Inflammatory macrophage treated with lipopolysaccharide for 1 hour (primary cell): ENCODE measurements at regions not wholly inside any gene's neighbourhood (a gene's known extent, or its start where the extent isn't known, plus 50 kb on each side); places are given as distances from the start of the nearest gene placed in this dataset.
A peak's percentile ranks its signal among the peaks of the same experiment; 100 is the strongest.

Source experiments
- DNase-seq, 2 donors: peaks; one replicate each; pipeline ENCODE4 v3.0.0-alpha.2; 2020 to 2022

GRCh38 chr5:54851449-54851848 is 133.9 kb downstream of the ESM1 start:
- no peak for DNase-seq

- DNase-seq, result no peak
Observed at GRCh38 chr5:54848581-54848980, 136.8 kb downstream of the ESM1 start.

- no peak for DNase-seq
Observed at GRCh38 chr5:54845567-54845941, 139.8 kb downstream of the ESM1 start.

DNA sequence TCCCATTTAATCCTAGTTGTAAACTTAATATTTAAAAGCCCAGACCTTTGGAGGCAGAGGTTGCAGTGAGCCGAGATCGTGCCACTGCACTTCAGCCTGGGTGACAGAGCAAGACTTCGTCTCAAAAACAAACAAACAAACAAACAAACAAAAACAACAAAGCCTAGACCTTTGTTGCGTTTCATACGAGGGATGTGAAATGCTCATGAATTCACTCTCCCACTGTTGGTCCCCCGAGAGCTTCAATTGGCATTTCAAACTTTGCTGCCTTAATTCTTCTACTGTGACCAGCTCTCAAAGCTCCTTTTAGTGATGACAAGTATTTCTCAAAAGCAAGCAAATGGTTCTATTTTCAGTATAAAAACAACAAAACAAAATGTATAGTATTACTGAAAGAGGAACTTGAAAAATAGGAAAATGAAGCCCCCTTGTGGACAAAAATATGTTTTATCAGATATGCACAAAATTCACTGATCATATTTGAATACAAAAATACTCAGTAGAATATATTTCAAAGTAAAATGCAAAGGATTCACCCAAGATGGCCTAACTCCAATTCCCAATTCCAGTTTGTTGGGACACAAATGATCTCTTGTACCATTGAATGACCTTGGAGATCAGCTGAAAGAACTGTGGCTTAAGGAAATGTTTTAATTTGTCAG is 140.4 kb downstream of the ESM1 start:
- DNase-seq, result peak; percentile 49 to 92

GRCh38 chr5:54844266-54844665 is 141.1 kb downstream of the ESM1 start:
- DNase-seq, result no peak

DNA sequence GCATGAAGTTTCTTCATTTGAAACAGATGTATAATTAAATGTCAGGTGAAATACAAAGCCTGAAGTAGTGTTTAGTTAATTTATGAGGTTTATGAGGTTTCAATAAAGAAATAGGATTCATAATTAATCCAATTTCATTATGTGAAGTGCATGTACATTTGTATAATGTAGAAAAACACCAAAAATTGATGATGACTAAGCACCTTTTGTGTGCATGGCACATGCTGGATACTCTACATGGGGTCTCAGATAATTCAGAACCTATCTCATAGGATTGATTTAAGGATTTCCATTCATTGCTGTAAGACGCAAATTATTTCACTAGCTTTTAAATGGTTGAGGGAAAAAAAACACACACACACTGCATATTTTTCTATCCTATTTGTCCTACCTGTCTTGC is 143.9 kb downstream of the ESM1 start:
- DNase-seq, result no peak

- no peak for DNase-seq
Observed at GRCh38 chr5:54838843-54839242, 146.6 kb downstream of the ESM1 start.

- no peak for DNase-seq
Observed at GRCh38 chr5:54837981-54838380, 147.4 kb downstream of the ESM1 start.

DNA sequence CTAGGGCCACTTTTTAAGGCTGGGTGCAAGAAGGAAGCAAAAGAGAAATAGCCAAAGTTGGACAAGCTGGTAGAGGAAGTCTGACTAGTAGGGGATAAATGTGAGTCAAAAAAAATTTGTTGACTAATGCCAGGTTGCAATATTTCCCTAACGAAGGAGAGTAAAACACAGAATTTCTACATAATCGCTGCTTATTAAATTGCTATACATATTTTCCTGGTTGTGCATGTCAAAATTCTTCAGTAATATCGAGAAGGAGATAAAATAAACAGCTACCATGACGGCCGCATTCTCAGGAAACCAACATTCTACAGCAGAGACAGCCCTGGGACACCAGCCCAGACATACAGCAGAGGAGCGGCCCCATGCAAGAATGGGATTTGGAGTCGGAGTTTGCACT is 148.3 kb downstream of the ESM1 start:
- DNase-seq, result peak; percentile 93 to 96

GRCh38 chr5:54835647-54836046 is 149.7 kb downstream of the ESM1 start:
- no peak for DNase-seq

DNA sequence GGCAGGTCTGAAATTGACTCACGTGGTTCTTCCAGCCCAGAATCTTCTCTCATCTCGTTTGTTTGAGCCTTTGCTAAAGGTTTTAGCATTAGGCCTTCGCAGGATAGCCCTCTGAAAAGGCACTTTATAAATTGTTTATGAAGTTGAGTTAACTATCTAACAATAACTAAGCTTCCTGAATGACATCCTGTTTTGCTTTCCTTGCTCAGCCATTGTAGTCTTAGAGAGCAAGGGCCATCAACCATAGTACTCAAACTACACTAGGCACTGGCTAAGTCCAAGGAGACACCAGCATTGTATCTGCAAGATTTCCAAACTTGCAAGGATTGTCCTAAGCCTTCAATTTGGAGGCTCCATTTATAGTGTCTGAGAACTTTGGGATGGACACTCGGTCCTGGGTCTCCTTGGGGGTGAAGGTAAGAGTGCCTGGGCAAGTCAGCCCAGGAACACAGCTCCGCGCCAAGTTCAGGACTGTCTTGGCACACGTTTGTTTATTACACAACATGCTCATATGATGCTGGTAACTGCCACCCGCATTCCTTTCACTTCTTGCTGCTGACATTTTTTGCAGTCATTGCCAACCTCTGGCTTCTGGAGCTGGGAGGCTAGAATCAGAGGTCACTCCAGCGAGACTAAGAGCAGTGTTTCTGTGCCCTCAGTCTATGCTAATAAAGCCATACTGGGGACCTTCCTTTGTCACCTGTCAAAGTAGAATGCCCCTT is 151.1 kb downstream of the ESM1 start:
- DNase-seq, result peak in 1 of 2 donors; percentile 40

DNA sequence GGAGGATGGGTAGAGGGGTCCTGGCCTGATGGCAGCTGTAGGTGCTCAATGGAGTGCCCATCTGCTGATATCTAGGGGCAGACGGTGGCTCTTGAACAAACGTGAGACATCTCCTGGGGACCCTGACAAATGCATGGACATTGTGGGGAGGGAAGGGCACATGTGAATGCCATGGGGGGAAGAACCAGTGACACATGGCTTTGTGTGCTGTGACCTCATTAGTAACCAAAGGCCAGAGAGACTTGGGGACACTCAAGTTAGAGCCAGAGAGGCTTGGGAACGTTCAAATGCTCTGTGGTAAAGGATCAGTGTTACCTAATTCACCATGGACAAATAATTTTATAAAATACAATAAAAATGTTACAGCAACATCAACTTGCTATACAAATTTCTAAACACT is 151.8 kb downstream of the ESM1 start:
- DNase-seq, result no peak

DNA sequence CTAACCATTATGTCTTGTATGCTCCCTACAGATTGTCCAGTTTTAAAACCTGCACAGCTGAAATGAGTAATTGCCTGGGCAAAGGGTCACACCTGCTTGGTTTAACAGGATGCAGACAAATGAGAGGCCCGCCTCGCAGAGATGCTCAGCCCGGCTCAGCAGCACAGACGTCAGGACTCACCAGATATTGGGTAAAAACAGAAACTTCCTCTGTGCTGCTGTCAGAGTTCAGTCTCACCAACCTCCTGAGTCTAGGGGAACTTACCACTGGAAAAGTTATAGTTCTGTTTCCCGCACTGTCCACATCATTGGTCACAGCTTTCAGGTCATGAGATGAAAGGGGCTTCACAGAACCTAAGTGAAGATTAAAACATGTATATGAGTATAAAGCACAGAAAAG is 152.5 kb downstream of the ESM1 start:
- peak; percentile 82 to 92 for DNase-seq

DNA sequence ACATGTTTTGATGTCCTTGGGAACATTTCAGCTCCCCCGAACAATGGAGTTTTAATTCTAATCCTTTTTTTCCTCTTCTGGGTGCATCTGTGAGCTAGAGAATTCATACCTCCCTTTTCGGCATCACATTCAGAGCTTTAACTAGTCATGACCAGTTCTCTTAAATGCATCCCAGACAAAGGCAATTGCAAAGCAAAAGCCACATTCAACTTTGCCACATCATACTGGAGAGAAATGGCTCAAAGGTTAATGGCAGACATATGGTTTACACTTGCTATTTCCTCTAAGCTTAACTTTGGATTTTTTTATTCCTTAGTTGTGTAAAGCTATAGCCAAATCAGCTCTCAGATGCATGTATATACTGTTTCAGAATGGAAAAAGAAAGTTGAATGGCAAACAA is 153.3 kb downstream of the ESM1 start:
- DNase-seq, result no peak

GRCh38 chr5:54831233-54831632 is 154.2 kb downstream of the ESM1 start:
- DNase-seq, result no peak

DNA sequence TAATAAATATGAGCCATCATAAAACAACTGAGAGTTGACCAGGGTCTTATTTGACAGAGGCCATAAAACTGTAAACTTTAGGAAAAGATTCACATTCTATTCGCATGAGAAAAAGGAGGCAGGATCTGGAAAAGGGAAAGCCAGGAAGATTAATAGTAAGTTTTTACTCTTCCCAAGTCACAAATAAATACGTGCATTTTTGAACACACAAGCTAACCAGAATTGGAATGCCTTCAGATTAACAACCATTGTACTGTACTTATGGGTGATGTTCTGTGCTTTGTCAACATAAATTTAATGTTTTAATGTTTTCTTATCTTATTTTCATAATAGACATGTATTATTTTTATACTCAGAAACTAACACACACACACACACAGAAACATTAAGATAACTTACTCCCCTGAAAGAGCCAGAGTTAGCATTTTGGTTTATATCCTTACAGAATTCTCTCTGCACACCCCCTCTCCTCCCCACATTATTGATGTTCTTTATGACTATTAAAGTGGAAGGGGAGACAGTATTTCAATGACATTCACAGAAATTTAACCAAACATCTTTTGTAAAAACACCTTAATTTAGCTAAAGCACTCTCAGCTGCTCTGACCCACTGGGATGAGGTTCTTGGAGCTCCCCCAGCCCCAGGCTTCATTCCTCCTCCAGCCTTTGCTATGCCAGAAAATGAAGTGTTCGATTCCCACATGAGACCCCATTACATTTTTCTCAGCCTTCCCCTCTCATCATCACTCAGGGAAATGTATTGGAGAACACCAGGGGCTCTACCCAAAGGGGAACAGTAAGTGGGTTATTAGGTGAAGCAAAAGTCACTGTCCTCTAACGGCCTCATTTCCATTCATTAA is 155.5 kb downstream of the ESM1 start:
- no peak for DNase-seq

DNA sequence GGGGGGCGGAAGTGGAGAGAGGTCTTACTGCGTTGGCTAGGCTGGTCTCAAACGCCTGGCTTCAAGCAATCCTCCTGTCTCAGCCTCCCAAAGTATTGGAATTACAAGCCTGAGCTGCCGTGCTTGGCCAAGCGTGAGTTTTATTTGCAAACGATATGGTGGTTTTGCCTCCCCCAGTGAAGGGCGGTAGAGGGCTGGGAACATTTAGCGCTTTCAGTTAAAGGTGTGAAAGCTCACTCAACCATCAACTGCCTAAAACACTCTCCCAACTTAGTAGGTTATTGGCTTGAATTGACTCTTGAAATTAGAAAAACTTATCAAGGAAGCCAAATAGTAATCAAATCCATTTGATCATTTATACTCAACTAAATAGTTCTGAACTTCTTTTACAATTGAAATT is 156.3 kb downstream of the ESM1 start:
- DNase-seq, result no peak

DNA sequence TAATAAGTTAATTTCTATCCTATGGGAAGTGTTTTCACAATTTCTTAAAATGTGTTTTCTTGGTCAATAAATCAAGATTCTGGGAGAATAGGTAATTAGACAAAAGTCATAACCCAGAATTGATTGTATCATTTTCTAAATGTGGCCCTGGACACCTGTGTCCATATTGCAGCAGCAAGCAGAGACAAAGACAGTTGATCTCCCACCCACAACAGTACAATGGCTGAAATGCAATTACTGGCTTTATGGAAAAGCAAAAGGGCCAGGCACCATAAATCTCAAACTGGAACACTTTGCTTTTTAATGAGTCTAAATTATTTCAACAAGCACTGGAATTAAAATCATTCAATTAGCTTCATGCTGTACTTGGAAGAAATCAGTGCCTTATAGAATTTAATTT is 157.2 kb downstream of the ESM1 start:
- DNase-seq, result no peak

GRCh38 chr5:54825005-54825404 is 160.4 kb downstream of the ESM1 start:
- no peak for DNase-seq

DNA sequence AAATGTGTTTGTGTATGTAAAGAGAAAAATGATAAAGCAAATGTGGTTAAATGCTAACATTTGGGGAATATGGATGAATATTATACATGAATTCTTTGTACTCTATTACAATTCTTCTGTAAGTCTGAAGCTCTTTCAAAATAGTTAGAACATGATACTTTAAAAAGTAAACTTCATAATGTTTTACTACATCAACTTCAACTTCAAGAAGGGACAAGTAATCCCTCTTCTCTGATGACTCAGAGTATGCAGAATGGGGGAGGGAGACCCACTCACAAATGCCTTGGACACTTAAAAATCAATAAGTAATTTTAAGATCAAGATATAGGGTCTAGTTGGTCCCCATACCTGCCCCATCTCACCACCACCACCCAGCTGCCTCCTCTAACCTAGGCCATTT is 162.4 kb downstream of the ESM1 start:
- no peak for DNase-seq

GRCh38 chr5:54822324-54822687 is 163.1 kb downstream of the ESM1 start:
- no peak for DNase-seq

GRCh38 chr5:54821445-54822323 is 163.7 kb downstream of the ESM1 start:
- no peak for DNase-seq
